A549 (cell line): ENCODE measurements at regions not wholly inside any gene's neighbourhood (a gene's known extent, or its start where the extent isn't known, plus 50 kb on each side); places are given as distances from the start of the nearest gene placed in this dataset.

ENCODE experiments used
- EP300 ChIP-seq, 2 experiments: fragments of >200 bp; sonication (Bioruptor Twin); formaldehyde crosslinking; IDR thresholded peaks; 2 replicates in 1 of 2; 3 replicates in 1 of 2; pipeline ENCODE4 v1.6.1; 2016 to 2017
- MYC ChIP-seq: IDR thresholded peaks from 2 replicates; pipeline ENCODE4 v1.6.1; 2012; ENCODE audit warnings: mild to moderate bottlenecking, inconsistent platforms, low read length, improper control_type of control experiment, borderline replicate concordance
- POLR2A ChIP-seq: IDR thresholded peaks from 2 replicates; pipeline ENCODE4 v1.6.1; 2012; ENCODE audit warnings: mild to moderate bottlenecking, low read length
- RCOR1 ChIP-seq: fragments of 150-350 bp; IDR thresholded peaks from 2 replicates; pipeline ENCODE4 v1.6.1; 2014; ENCODE audit warnings: antibody characterized with exemption, low read length, low read depth
- TP53 ChIP-seq: fragments of 250-450 bp; sonication (Bioruptor Pico); IDR thresholded peaks from 2 replicates; pipeline ENCODE4 v1.5.0; 2021; ENCODE audit warnings: mild to moderate bottlenecking, moderate library complexity
- TF ChIP-seq, protein P1 (sequence below): fragments of >200 bp; sonication (Bioruptor Twin); formaldehyde crosslinking; IDR thresholded peaks from 3 replicates; pipeline ENCODE4 v1.5.1; 2016

- TF ChIP-seq POLR2A (no peak), MYC (no peak), EP300 (IDR thresholded peaks at IDR 0.05) (no peak), RCOR1 (no peak), TP53 (CRISPR knock-in tag) (no peak)
- TF ChIP-seq, protein P1, sequence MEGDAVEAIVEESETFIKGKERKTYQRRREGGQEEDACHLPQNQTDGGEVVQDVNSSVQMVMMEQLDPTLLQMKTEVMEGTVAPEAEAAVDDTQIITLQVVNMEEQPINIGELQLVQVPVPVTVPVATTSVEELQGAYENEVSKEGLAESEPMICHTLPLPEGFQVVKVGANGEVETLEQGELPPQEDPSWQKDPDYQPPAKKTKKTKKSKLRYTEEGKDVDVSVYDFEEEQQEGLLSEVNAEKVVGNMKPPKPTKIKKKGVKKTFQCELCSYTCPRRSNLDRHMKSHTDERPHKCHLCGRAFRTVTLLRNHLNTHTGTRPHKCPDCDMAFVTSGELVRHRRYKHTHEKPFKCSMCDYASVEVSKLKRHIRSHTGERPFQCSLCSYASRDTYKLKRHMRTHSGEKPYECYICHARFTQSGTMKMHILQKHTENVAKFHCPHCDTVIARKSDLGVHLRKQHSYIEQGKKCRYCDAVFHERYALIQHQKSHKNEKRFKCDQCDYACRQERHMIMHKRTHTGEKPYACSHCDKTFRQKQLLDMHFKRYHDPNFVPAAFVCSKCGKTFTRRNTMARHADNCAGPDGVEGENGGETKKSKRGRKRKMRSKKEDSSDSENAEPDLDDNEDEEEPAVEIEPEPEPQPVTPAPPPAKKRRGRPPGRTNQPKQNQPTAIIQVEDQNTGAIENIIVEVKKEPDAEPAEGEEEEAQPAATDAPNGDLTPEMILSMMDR, result no peak
Observed at GRCh38 chr20:36102306-36102705, 52.2 kb upstream of the EPB41L1 start.
